ENCODE measurements at regions not wholly inside any gene's neighbourhood (a gene's known extent, or its start where the extent isn't known, plus 50 kb on each side); places are given as distances from the start of the nearest gene placed in this dataset.
"Not testable (repeated sequence)": the region's sequence is repeated elsewhere in the genome, so short reads cannot be mapped to it uniquely, and the experiment has no call there.

- peak; percentile 48 for DNase-seq (ENCODE audit: low spot score)
Measured at GRCh38 chr1:112818990-112819689, 104.0 kb upstream of the PPM1J start.

- no peak for DNase-seq (ENCODE audit: low spot score)
Measured at GRCh38 chr1:112817555-112818373, 102.6 kb upstream of the PPM1J start.

- DNase-seq (ENCODE audit: low spot score): no peak
Measured at GRCh38 chr1:112815376-112815775, 100.2 kb upstream of the PPM1J start.

GRCh38 chr1:112814645-112815044 lies 99.5 kb upstream of the PPM1J start:
- not testable (repeated sequence) for DNase-seq (ENCODE audit: low spot score)

- DNase-seq (ENCODE audit: low spot score): peak; percentile 75
Measured at GRCh38 chr1:112808861-112809684, 93.9 kb upstream of the PPM1J start.

- no peak for DNase-seq (ENCODE audit: low spot score)
Measured at GRCh38 chr1:112807999-112808398, 92.9 kb upstream of the PPM1J start.

GRCh38 chr1:112807117-112807516 lies 92.0 kb upstream of the PPM1J start:
- no peak for DNase-seq (ENCODE audit: low spot score)

GRCh38 chr1:112806090-112806642 lies 91.0 kb upstream of the PPM1J start:
- no peak for DNase-seq (ENCODE audit: low spot score)

- DNase-seq (ENCODE audit: low spot score): no peak
Measured at GRCh38 chr1:112805155-112805853, 90.2 kb upstream of the PPM1J start.

- peak; percentile 81 for DNase-seq (ENCODE audit: low spot score)
Measured at GRCh38 chr1:112803906-112804762, 89.0 kb upstream of the PPM1J start.

- no peak for DNase-seq (ENCODE audit: low spot score)
Measured at GRCh38 chr1:112800289-112800688, 85.2 kb upstream of the PPM1J start.

GRCh38 chr1:112798292-112798691 lies 83.2 kb upstream of the PPM1J start:
- DNase-seq (ENCODE audit: low spot score): no peak

- no peak for DNase-seq (ENCODE audit: low spot score)
Measured at GRCh38 chr1:112797224-112797623, 82.1 kb upstream of the PPM1J start.

GRCh38 chr1:112794654-112795239 lies 79.6 kb upstream of the PPM1J start:
- no peak for DNase-seq (ENCODE audit: low spot score)

- DNase-seq (ENCODE audit: low spot score): no peak
Measured at GRCh38 chr1:112793631-112794565, 78.8 kb upstream of the PPM1J start.

- no peak for DNase-seq (ENCODE audit: low spot score)
Measured at GRCh38 chr1:112791723-112792104, 76.6 kb upstream of the PPM1J start.

GRCh38 chr1:112790920-112791722 lies 76.0 kb upstream of the PPM1J start:
- no peak for DNase-seq (ENCODE audit: low spot score)

GRCh38 chr1:112788561-112788960 lies 73.4 kb upstream of the PPM1J start:
- no peak for DNase-seq (ENCODE audit: low spot score)

All from RKO (cell line).